Tongue (tissue), 1 donor: ENCODE measurements at regions not wholly inside any gene's neighbourhood (a gene's known extent, or its start where the extent isn't known, plus 50 kb on each side); places are given as distances from the start of the nearest gene placed in this dataset.
"Not testable (repeated sequence)": the region's sequence is repeated elsewhere in the genome, so short reads cannot be mapped to it uniquely, and the experiment has no call there.

Experiments used
- DNase-seq: peaks from one replicate; pipeline ENCODE4 v3.0.0-alpha.2; 2015

DNA sequence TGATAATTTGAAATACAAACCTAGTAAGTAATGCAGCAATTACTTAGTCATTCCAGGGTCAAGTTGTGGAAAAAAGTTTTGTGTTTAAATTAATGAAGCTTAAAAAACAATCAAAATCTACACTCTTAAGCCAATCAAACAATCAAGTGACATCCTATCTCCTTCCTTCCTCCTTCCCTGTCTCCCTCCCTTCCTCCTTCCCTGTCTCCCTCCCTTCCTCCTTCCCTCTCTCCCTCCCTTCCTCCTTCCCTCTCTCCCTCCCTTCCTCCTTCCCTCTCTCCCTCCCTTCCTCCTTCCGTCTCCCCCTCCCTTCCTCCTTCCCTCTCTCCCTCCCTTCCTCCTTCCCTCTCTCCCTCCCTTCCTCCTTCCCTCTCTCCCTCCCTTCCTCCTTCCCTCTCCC, 111.4 kb upstream of the RBPJ start:
- not testable (repeated sequence) for DNase-seq

DNA sequence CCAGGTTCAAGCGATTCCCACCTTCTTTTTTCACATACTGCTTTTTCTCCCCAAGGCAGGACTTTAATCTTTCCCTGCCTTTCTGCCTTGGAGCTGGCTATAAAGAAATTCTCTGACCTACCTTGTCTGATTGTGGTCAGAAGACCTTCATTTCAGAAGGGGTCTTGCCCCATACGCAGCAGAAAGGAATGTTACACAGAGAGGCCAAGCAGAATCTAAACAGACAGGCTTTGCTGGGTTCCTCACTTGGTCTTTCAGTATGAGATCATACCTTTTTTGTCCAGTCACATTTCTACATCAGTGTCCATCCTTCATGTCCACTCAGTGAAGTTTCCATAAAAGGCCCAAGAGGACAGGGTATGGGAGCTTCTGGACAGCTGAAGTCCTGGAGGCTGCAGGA, 108.3 kb upstream of the RBPJ start:
- DNase-seq: no peak

DNA sequence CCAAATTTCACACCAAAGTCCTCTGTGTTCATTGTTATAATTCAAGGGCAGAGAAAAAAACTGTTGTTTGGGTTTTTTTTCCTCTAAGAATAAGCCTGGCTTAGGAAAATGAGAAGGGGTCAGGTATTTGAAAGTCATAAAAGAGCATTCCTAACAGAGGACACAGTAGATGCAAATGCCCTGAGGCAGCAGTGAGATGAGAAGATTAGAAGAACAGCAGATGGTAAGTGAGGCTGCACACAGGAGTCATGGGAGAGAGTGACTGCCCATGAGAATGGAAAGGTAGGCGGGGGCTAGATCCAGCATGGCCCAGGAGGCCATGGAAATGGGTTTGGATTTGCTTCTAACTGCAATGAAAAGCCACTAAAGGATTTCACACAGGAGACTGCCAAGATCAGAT, 107.5 kb upstream of the RBPJ start:
- no peak for DNase-seq

DNA sequence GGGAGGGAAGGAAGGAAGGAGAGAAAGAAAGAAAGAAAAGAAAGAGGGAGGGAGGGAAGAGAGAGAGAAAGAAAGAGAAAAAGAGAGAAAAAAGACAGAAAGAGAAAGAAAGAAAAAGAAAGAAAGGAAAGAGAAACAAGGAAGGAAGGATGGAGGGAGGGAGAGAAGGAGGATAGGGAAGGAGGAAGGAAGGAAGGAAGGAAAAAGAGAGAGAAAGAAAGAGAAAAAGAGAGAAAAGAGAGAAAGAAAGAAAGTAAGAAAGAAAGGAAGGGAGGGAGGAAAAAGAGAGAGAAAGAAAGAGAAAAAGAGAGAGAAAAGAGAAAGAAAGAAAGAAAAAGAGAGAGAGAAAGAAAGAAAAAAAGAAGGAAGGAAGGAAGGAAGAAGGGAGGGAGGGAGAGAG, 105.8 kb upstream of the RBPJ start:
- no peak for DNase-seq

DNA sequence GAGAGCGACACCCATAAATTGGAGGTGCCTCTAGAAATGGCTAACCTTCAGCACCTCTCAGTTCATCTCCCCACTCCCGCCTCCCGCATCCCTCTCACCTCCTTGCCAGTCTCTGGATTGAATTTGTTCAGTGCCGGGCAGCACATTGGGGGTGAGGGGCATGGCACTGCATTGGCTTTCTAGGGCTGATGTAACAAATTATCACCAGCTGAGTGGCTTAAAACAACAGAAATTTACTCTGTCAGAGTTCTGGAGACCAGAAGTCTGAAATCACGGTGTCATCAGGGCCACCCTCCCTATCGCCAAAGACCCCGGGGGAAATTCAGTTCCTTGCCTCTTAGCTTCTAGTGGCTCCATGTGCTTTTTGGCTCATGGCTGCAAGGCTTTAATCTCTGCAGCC, 105.1 kb upstream of the RBPJ start:
- no peak for DNase-seq

DNA sequence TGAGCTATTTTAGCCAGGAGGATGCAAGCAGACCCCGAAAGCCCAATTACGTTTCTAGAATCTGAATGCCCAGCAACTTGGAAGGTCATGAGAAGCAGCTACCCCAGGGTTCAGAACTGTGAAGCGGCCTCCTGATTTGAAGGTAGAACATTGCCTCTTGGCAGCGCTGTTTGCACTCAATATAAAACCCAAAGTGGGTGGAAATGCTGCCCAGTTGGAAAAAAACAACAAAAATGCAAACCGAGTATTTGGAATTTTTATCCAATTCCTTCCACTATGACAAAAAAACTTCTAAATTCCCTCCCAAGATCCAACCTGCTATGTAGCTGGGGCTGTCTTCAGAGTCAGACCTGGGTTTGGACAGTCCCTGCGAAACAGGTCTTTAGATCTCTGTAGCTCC, 103.3 kb upstream of the RBPJ start:
- no peak for DNase-seq

DNA sequence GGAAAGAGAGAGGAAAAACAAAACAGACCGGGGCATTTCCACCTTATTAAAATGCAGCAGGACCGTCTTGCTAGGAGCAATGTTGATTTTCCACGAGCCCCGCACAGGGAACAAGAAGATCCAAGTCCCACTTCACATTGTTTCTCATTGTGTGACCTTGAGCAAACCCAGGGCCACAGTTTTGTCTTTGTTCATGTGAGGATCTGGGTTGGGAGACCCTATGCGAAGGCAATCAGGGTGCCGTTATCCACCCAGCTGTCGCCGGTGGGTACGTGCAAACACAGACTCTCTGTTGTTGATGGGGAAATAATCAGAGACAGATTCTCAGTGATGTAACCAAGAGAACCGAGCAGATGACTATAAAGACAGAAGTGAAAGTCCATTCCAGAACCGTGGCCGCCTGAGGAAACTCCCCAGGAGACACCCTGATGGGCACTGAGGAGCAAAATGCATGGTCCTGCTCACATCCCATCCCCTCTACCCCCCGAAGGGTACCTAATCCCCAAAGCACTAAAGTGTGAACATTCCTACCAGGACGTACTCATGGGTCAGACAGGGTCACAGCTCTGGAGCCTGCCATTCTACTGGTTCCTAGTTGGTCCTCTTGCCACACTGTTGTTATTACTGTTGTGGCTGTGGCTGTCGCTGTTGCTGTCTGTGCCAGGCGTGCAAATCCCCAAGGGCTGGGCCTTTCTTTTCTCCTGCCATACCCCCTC, 102.7 kb upstream of the RBPJ start:
- peak; percentile 59 for DNase-seq

DNA sequence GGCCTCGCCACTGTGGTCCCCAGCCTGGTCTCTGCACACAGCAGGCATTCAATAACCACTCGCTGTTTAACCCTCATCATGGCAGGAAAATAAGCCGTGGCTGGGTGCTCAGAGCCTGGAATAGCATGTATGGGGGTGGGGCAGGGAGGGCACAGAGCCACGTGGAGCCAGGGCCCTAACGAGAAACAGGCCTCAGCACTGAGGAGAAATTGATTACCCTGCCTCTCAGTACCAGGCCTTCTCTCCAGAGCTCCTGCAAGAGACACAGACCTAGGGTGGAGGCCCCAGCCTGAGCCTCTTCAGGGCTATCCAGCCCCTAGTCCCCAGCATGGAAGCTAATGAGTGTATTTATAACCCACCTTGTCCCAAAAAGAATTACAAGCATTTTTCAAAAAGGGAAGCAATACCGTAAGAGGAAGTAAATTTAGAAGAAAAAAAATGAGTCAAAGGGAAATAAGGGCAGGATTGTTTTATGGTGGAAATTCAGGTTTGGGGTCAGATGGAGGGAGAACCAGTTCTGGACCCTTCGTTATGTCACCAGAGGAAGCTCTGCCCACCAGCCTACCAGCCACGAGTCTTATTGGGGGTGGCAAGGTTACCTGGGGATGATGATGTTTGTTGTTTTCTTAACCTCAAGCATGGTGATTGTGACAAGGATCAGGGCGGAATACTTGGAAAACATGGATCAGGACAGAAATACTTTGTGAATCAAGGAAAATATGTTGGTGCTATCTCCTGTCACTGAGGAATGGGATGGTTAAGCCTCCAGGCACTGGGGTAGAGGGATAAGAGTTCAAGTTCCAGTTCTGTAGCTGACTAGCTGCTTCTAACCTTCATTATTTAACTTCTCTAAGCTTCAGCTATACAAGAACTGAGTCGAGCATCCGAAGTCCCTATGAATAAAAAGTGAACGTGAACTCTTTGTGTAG, 101.9 kb upstream of the RBPJ start:
- no peak for DNase-seq

DNA sequence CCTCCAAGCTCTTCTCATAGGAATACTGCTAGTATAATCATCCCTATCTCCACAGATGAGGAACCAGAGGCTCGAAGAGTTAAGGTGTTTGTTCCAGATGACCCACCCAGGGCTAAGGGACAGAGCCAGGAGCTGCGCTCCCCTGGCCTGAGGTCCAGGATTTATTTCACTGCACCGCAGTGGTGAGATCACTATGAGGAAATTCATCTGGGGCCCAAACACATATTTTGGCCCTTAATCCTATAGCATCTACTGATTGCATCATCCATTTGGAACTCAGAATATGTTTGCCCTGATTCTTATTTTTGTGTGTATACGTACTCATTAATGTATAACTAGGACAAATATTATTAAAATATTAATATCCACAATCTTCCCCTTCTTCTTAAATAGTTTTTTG, 100.1 kb upstream of the RBPJ start:
- DNase-seq: no peak

DNA sequence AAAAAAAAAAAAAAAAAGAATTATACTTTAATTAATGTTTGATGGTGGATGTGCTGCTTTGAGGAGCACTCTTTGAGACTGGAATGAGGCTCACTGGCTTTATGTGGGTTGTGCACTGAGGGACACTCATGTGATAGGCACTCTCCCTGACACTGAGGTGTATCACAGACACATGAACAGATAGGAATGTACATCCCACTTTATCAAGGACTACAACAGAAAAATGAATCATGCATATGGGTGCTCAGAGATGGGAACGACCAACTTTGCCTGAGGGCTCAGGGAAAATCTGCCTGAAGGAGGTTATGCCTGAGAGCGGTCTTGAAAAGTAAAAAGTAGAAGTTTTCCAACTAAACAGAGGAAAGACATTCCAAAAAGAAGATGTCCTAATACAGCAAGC, 97.7 kb upstream of the RBPJ start:
- no peak for DNase-seq

DNA sequence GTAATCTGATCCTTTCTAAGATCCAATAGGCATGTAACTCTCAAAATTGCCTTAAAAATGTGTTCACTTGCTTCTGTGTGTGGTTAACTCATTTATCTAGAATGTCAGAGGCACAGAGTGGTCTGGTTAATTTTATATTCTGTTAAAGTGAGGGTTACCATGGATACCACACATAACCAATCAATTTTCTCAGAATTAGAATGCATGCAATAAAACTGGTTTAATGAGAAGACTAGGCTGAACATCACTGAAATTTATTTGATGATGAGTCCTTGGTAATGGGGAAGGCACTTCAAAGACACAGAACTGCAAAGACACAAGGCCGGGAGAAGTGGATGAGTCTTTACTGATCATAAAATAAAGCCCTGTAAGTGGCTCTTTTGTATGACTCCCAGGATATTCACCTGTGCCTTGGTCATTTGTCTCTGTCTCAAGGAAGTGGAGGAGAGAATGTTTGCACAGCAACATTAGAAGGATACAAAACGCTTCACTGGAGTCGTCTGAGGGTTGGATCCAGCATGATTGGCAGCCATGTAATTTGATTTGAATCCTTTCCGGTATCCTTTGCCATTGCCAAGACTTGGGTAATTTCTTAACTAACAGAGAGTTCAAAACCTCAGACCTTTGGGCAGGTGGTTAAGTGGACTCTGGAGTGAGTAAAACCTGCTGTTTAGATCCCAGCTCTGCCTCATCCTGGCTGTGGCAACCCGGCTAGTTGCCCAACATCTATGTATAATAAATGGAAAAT, 94.0 kb upstream of the RBPJ start:
- DNase-seq: no peak

DNA sequence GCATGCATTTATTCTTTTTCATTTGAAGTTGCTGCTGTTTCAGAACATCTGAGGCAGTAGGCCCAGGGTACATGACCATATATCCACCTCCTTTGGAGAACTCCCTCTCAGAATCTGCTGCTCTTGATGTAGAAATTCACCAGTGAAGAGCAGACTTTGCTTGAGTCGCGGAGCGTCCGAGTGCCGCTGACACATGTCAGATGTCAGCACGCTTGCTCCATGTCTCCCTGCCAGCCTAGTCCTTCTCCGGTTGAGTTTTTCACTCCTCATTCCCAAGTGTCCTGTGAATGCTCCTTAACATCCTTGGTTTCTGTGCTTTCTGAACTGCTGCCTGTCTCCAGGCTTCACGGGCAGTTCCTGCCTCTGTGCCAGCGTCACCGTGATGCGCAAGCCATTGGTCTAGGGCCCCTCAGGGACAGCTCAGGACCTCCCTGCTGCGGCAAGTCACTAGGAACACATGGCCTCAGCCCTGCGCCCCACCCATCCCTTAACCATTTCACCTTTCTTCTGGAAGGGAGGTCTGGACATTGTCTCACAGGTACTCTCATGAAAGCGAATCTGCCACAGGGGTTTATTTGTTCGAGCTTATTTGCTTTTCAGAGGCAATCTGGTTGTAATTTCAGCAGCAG, 93.1 kb upstream of the RBPJ start:
- peak; percentile 38 for DNase-seq

DNA sequence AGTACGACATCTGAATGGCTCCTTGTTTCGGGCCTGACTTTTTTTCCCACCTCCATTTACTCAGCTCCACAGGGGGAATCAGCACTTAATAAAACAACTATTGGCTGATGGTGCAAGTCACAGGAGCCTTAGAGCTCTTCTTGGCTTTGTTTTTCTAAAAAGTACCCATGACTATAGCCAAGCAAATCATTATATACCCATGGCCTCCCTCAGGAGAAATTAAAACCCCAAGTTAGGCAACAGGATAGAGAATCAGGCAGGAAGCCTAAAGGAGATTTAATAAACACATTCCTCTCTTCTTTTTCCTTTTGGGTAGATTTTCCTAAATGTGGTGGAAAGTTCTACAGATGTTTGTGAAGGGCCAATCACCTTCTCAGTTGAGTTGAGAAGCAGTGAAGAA, 91.9 kb upstream of the RBPJ start:
- DNase-seq: no peak

DNA sequence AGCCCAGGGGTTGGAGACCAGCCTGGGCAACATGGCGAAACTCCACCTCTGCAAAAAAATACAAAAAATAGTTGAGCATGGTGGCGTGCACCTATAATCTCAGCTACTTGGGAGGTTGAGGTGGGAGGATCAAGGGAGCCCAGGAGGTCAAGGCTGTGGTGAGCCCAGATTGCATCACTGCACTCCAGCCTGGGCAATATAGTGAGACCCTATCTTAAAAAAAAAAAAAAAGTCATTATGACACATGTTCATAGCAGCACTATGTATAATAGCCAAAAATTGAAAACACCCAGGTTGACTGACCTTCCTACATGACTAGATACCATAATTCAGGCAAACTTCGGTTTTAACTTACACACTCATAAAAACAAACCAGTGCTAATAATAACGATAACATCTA, 90.8 kb upstream of the RBPJ start:
- DNase-seq: no peak

DNA sequence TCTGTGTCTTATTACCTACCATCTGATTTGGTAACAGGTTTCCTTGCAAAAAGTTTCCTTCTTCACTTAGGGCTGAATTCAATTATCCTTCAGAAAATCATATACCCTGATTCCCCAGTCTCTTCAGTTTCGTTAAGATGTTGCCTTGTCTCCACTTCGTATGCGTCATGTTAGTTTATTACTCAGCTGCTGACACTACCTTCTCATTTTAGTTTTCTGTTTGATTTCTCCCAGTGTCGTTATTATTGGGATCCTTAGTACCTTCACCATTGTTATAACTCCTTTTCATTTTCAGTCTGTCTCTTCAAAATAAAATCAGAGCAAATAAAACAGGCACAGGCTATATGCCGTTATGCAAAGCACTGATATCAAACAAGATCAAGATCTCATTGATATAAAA, 87.5 kb upstream of the RBPJ start:
- no peak for DNase-seq

DNA sequence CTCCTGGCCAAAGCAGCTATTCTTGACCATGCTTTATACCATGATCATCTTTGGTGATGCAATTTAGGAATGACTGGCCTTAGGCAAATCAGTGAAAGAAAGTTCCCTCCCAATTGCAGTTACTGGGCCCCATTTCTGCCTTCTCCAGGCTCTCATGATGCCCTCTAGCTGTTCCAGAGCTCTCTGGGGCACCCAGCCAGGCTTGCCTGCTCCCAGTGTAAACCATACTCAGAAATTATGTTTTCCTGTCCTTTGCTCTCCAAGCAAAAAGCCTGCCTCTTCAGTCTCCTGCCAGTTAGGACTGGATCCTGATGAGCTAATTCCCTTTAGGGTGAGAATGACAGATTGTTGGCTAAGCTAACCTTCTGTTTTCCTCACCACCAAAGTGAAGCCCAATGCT, 85.3 kb upstream of the RBPJ start:
- DNase-seq: peak; percentile 74

DNA sequence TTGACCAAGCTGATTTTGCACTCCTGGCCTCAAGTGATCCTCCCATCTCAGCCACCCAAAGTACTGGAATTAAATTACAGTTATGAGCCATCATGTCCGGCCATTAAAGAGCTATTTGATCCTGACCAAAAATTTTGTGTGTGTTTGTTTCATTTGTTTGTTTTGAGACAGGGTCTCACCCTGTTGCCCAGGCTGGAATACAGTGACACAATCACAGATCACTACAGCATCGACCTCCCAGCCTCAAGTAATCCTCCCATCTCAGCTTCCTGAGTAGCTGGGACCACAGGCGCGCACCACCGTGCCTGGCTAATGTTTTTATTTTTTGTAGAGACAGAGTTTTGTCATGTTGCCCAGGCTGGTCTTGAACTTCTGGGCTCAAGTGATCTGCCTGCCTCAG, 82.9 kb upstream of the RBPJ start:
- no peak for DNase-seq

DNA sequence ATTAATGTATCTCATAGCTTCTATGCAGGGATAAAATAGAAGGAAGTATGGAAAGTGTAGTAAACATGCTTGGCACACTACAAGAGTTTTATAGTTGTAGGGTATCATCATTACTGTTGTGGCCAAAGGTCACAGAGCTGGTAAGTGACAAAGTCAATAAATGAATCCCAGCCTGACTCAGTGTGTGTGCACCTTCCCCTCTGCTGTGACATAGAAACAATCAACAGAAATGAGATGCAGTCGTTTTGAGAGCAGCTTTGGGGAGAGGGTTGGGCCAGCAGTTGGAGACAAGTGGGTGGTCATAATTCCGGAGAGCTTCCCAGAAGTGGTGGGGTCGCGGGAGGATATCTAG, 82.4 kb upstream of the RBPJ start:
- no peak for DNase-seq

DNA sequence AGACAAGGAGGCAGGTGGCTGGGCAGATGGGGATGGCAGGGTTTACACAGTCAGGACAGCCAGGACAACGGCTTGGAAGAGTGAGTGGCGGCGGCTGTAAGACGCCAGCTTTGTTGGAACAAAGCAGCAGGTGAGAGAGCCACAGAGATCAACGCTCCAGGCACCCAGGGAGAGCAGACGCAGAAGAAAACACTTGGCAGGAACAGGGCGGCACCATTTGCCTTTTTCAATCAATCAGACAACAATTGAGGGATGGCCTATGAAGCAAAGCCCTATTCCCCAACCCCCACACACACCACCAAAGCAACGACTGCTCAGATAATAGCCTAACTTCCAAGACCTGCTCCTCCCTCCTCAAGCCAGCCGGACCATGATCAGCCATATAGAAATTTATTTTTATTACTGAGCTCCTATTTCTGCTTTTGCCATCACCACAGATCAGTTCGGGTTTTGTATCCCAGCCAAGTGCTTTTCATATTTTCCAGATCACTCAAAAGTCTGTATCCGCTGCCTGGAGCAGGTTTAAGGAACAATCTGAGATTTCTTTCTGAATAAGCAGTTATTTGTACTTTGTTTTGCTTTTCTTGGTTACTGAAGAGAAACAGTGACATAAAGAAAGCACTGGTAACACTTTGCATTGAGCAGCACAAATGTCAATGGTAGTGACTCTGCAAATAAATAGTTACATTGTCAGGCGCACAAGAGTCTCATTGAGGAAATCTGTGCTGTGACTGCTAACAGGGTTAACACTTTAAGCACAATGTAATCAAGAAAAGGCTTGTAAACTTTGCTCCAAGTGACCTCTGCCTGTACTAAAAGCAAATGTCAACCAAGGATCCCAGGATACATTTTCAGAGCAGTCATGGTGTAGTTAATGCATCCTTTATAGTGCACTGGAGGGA, 81.8 kb upstream of the RBPJ start:
- DNase-seq: peak; percentile 87

DNA sequence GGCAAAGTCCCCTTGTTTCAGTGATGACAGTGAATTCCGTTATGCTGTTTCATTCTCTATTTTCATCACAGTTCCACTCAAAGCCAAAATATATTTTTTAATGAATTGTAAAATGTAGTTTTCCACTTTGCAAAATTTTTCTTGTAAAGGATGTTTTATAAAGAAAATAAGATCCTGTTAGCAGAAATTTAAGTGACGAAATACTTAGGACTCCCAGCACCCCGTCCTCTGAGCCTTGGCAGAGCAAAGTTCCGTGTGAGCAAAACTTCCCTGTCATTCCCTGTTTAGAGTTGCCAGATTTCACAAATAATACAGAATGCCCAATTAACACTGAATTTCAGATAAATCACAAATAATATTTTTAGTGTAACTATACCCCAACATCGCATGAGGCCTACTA, 81.0 kb upstream of the RBPJ start:
- no peak for DNase-seq

DNA sequence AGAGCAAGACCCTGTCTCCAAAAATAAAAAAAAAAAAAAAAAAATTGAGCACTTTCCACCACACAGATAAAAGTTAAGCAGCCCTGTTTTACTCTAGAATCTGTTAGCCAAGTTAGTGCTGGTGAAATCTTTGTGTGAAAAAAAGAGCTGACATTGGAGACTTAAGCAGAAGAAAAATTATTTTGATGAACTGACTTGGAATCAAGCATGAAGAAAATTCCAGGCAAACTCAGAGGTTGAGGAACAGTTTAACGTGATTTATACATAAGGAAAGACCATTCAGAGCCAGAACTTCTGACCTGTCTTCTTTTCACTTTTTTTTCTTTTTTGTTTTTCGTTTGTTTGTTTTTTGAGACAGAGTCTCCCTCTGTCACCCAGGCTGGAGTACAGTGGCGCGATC, 79.6 kb upstream of the RBPJ start:
- DNase-seq: no peak

DNA sequence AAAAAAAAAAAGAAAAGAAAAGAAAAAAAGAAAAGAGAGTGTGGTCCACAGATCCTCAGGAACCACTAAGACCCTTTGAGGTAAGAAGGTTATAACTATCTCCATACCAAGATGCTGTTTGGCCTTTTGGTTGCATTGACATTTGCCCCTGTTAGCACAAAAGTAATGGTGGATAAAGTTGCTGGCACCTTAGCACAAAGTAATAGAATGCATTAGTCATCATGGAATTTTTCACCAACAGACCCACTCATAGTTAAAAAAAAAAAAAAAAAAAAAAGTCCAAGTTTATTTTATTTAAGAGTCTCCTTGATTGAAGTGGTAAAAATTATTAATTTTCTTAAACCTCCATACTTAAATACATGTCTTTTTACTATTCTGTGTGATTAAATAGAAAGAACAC, 78.4 kb upstream of the RBPJ start:
- DNase-seq: no peak
